Tibial nerve (tissue), 3 donors: ENCODE measurements at regions not wholly inside any gene's neighbourhood (a gene's known extent, or its start where the extent isn't known, plus 50 kb on each side); places are given as distances from the start of the nearest gene placed in this dataset.

Source experiments
- POLR2A ChIP-seq, 2 donors: fragments of 450-650 bp; IDR thresholded peaks; one replicate each; pipeline ENCODE4 v1.6.1; 2017; ENCODE audit warnings: antibody characterized with exemption in 2 of 2, mild to moderate bottlenecking in 2 of 2, moderate library complexity in 2 of 2
- TF ChIP-seq, protein P1 (sequence below), 5 experiments: fragments of 200-600 bp in 3 of 5; fragments of 450-650 bp in 2 of 5; sonication (generic) in 3 of 5; IDR thresholded peaks; one replicate each; pipeline ENCODE4 v1.5.1; 2016 to 2019; ENCODE audit warnings: antibody characterized with exemption in 5 of 5, mild to moderate bottlenecking in 3 of 5, moderate library complexity in 2 of 5

DNA sequence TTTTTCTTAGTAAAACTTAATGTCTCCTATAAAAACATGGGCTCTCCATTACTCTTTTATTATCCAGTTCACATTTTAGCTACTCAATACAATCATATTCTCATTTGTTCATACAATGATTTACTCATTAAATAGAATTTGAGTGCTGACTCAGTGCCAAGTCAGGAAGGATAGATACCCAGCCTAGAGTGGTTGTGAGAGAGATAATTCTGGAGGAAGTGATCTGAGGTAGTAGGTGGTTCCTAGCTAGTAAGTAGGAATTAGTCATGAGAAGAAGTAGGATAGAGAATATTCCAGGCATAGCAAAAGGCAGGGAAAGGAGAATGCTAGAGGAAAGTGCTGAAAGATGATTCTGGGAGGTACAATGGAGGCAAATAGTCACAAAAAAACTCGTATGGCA lies 133.5 kb upstream of the MBL2 start:
- no peak for TF ChIP-seq POLR2A (IDR thresholded peaks at IDR 0.05)
- TF ChIP-seq, protein P1, sequence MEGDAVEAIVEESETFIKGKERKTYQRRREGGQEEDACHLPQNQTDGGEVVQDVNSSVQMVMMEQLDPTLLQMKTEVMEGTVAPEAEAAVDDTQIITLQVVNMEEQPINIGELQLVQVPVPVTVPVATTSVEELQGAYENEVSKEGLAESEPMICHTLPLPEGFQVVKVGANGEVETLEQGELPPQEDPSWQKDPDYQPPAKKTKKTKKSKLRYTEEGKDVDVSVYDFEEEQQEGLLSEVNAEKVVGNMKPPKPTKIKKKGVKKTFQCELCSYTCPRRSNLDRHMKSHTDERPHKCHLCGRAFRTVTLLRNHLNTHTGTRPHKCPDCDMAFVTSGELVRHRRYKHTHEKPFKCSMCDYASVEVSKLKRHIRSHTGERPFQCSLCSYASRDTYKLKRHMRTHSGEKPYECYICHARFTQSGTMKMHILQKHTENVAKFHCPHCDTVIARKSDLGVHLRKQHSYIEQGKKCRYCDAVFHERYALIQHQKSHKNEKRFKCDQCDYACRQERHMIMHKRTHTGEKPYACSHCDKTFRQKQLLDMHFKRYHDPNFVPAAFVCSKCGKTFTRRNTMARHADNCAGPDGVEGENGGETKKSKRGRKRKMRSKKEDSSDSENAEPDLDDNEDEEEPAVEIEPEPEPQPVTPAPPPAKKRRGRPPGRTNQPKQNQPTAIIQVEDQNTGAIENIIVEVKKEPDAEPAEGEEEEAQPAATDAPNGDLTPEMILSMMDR (IDR thresholded peaks at IDR 0.05), result no peak
